ENCODE measurements at regions not wholly inside any gene's neighbourhood (a gene's known extent, or its start where the extent isn't known, plus 50 kb on each side); places are given as distances from the start of the nearest gene placed in this dataset.
A peak's percentile ranks its signal among the peaks of the same experiment; 100 is the strongest.

DNA sequence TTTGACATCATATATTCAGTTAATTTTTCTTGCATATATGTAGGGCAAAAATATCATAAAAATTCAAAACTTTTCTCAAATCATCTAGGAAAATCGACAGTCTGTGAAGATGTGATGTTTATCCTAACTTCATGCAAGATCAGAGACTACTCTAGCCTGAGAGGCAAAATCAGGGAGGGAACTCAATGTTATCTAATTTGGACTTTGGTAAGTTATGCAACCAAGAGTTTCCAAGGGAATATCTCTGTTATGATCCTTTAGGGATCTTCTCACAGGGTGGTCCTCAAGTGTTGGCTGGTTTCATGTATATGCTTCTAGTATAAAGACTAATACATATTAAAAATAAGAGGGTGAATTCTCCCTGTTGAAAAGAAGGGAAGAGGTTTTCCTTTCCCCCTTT lies 723.9 kb downstream of the KHDRBS2 start:
- Histone ChIP-seq H3K27ac (replicated peaks) (no peak overlapping the region), H3K27me3 (ENCODE audit: insufficient read depth, poor library complexity, severe bottlenecking) (no peaks in the 10 kb centered on the region), H3K4me3 (replicated peaks; ENCODE audit: insufficient read depth, low read length) (no peak overlapping the region)
- no peak for DNase-seq (ENCODE audit: low read depth in 1 of 2, low spot score in 1 of 2)
- TF ChIP-seq CTCF (IDR thresholded peaks at IDR 0.05; ENCODE audit: insufficient read depth, low read length) (no peak), SPI1 (IDR thresholded peaks at IDR 0.05; ENCODE audit: borderline replicate concordance, low read depth) (no peak), GABPA (IDR thresholded peaks at IDR 0.05; ENCODE audit: low read depth) (no peak), POLR2AphosphoS5 (IDR thresholded peaks at IDR 0.05; ENCODE audit: low read depth) (no peak)
- TF ChIP-seq, protein P1, sequence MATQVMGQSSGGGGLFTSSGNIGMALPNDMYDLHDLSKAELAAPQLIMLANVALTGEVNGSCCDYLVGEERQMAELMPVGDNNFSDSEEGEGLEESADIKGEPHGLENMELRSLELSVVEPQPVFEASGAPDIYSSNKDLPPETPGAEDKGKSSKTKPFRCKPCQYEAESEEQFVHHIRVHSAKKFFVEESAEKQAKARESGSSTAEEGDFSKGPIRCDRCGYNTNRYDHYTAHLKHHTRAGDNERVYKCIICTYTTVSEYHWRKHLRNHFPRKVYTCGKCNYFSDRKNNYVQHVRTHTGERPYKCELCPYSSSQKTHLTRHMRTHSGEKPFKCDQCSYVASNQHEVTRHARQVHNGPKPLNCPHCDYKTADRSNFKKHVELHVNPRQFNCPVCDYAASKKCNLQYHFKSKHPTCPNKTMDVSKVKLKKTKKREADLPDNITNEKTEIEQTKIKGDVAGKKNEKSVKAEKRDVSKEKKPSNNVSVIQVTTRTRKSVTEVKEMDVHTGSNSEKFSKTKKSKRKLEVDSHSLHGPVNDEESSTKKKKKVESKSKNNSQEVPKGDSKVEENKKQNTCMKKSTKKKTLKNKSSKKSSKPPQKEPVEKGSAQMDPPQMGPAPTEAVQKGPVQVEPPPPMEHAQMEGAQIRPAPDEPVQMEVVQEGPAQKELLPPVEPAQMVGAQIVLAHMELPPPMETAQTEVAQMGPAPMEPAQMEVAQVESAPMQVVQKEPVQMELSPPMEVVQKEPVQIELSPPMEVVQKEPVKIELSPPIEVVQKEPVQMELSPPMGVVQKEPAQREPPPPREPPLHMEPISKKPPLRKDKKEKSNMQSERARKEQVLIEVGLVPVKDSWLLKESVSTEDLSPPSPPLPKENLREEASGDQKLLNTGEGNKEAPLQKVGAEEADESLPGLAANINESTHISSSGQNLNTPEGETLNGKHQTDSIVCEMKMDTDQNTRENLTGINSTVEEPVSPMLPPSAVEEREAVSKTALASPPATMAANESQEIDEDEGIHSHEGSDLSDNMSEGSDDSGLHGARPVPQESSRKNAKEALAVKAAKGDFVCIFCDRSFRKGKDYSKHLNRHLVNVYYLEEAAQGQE (IDR thresholded peaks at IDR 0.05; ENCODE audit: insufficient replicate concordance, low read depth) = no peak

- DNase-seq (ENCODE audit: low read depth in 1 of 2, low spot score in 1 of 2) = no peak
- Histone ChIP-seq H3K4me3 (replicated peaks; ENCODE audit: insufficient read depth, low read length) (no peak overlapping the region), H3K27me3 (ENCODE audit: insufficient read depth, poor library complexity, severe bottlenecking) (no peaks in the 10 kb centered on the region), H3K27ac (replicated peaks) (no peak overlapping the region)
- no peak for TF ChIP-seq GABPA (IDR thresholded peaks at IDR 0.05; ENCODE audit: low read depth)
- no peak for TF ChIP-seq CTCF (IDR thresholded peaks at IDR 0.05; ENCODE audit: insufficient read depth, low read length)
- TF ChIP-seq, protein P1 (IDR thresholded peaks at IDR 0.05; ENCODE audit: insufficient replicate concordance, low read depth) = peak; percentile 90
Observed at GRCh38 chr6:61558796-61559195, 727.2 kb downstream of the KHDRBS2 start.

DNA sequence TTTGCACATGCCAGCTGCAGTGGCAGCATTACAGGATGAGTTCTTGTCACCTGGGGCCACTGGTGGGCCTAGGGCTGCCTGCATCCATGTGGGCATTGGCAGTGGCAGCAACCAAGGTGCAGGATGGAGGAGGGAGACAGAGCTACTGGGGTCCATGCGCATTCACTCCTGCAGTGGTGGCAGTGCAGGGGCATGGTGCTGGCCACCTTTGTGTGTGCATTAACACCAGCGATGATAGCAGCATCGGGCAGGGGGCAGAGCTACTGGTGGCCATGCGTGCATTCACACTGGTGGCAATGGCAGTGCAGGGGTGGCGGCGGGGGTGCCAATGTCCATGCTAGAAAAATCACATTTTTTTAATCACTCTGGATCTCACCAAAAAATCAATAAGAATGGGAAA lies 730.0 kb downstream of the KHDRBS2 start:
- H3K4me3 ChIP-seq (replicated peaks; ENCODE audit: insufficient read depth, low read length) = no peak overlapping the region
- TF ChIP-seq GABPA (IDR thresholded peaks at IDR 0.05; ENCODE audit: low read depth) (no peak), POLR2AphosphoS5 (IDR thresholded peaks at IDR 0.05; ENCODE audit: low read depth) (no peak), CTCF (IDR thresholded peaks at IDR 0.05; ENCODE audit: insufficient read depth, low read length) (no peak), SPI1 (IDR thresholded peaks at IDR 0.05; ENCODE audit: borderline replicate concordance, low read depth) (no peak)
- TF ChIP-seq, protein P1 (IDR thresholded peaks at IDR 0.05; ENCODE audit: insufficient replicate concordance, low read depth) = no peak
- no peak for DNase-seq (ENCODE audit: low read depth in 1 of 2, low spot score in 1 of 2)
- no peak overlapping the region for H3K27ac ChIP-seq (replicated peaks)
- H3K27me3 ChIP-seq (ENCODE audit: insufficient read depth, poor library complexity, severe bottlenecking) = no peaks in the 10 kb centered on the region

Measured in HL-60 (cell line).